Gastrocnemius medialis (tissue), 4 donors: ENCODE measurements at regions not wholly inside any gene's neighbourhood (a gene's known extent, or its start where the extent isn't known, plus 50 kb on each side); places are given as distances from the start of the nearest gene placed in this dataset.

Source experiments
- POLR2A ChIP-seq, 2 donors: fragments of 450-650 bp; IDR thresholded peaks; one replicate each; pipeline ENCODE4 v1.6.1; 2017; ENCODE audit warnings: antibody characterized with exemption in 2 of 2, mild to moderate bottlenecking in 2 of 2, moderate library complexity in 2 of 2
- TF ChIP-seq, protein P1 (sequence below), 5 experiments: fragments of 450-650 bp in 3 of 5; fragments of 200-600 bp in 2 of 5; sonication (generic) in 2 of 5; IDR thresholded peaks in 4 of 5; conservative IDR thresholded peaks in 1 of 5; 1 replicate in 4 of 5; 2 replicates in 1 of 5; pipeline ENCODE4 v1.5.1; 2016 to 2019; ENCODE audit warnings: antibody characterized with exemption in 5 of 5, mild to moderate bottlenecking in 3 of 5, moderate library complexity in 3 of 5

- no peak for TF ChIP-seq POLR2A (IDR thresholded peaks at IDR 0.05)
- TF ChIP-seq, protein P1, sequence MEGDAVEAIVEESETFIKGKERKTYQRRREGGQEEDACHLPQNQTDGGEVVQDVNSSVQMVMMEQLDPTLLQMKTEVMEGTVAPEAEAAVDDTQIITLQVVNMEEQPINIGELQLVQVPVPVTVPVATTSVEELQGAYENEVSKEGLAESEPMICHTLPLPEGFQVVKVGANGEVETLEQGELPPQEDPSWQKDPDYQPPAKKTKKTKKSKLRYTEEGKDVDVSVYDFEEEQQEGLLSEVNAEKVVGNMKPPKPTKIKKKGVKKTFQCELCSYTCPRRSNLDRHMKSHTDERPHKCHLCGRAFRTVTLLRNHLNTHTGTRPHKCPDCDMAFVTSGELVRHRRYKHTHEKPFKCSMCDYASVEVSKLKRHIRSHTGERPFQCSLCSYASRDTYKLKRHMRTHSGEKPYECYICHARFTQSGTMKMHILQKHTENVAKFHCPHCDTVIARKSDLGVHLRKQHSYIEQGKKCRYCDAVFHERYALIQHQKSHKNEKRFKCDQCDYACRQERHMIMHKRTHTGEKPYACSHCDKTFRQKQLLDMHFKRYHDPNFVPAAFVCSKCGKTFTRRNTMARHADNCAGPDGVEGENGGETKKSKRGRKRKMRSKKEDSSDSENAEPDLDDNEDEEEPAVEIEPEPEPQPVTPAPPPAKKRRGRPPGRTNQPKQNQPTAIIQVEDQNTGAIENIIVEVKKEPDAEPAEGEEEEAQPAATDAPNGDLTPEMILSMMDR (IDR thresholded peaks at IDR 0.05 in 4 of 5, conservative IDR thresholded peaks at IDR 0.05 in 1 of 5): no peak
Measured at GRCh38 chr2:160868891-160869290, 291.3 kb upstream of the TANK start.
